ENCODE measurements at regions not wholly inside any gene's neighbourhood (a gene's known extent, or its start where the extent isn't known, plus 50 kb on each side); places are given as distances from the start of the nearest gene placed in this dataset.

- no peak for DNase-seq
- H3K36me3 Mint-ChIP-seq (ENCODE audit: insufficient read depth, unreplicated experiment) = no peaks in the 10 kb centered on the region
- H3K4me1 Mint-ChIP-seq (ENCODE audit: low read depth, unreplicated experiment) = no peaks in the 10 kb centered on the region
- peaks cover 32% of the 10 kb centered on the region for H3K27me3 Mint-ChIP-seq (ENCODE audit: unreplicated experiment)
- no peak overlapping the region for H3K4me3 Mint-ChIP-seq (ENCODE audit: low read depth, unreplicated experiment)
- intact Hi-C loops (cut with micrococcal nuclease; ENCODE audit: unreplicated experiment) = no loop called here
- TF ChIP-seq, protein P1, sequence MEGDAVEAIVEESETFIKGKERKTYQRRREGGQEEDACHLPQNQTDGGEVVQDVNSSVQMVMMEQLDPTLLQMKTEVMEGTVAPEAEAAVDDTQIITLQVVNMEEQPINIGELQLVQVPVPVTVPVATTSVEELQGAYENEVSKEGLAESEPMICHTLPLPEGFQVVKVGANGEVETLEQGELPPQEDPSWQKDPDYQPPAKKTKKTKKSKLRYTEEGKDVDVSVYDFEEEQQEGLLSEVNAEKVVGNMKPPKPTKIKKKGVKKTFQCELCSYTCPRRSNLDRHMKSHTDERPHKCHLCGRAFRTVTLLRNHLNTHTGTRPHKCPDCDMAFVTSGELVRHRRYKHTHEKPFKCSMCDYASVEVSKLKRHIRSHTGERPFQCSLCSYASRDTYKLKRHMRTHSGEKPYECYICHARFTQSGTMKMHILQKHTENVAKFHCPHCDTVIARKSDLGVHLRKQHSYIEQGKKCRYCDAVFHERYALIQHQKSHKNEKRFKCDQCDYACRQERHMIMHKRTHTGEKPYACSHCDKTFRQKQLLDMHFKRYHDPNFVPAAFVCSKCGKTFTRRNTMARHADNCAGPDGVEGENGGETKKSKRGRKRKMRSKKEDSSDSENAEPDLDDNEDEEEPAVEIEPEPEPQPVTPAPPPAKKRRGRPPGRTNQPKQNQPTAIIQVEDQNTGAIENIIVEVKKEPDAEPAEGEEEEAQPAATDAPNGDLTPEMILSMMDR (IDR thresholded peaks at IDR 0.05; ENCODE audit: unreplicated experiment) = no peak
- no peak overlapping the region for H3K27ac Mint-ChIP-seq (ENCODE audit: unreplicated experiment)
- CTCF ChIA-PET = no interaction called here
- BruUV-seq (replicated peaks) = no TSS peak
- H3K9me3 Mint-ChIP-seq (ENCODE audit: low read depth, unreplicated experiment) = no peaks in the 10 kb centered on the region
Observed at GRCh38 chr9:126031116-126031515, 283.9 kb downstream of the PBX3 start.

DNA sequence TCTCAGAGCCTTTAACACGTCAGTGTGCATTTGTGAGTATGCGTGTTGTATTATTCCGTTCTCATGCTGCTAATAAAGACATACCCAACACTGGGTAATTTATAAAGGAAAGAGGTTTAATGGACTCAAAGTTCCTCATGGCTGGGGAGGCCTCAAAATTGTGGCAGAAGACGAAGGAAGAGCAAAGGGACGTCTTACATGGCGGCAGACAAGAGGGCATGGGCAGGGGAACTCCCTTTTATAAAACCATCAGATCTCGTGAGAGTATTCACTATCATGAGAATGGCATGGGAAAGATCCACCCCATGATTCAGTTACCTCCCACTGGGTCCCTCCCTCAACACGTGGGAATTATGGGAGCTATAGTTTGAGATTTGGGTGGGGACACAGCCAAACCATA, 285.0 kb downstream of the PBX3 start:
- H3K27ac Mint-ChIP-seq (ENCODE audit: unreplicated experiment) = no peak overlapping the region
- no peaks in the 10 kb centered on the region for H3K4me1 Mint-ChIP-seq (ENCODE audit: low read depth, unreplicated experiment)
- intact Hi-C loops (cut with micrococcal nuclease; ENCODE audit: unreplicated experiment) = no loop called here
- no peak overlapping the region for H3K4me3 Mint-ChIP-seq (ENCODE audit: low read depth, unreplicated experiment)
- DNase-seq = no peak
- H3K9me3 Mint-ChIP-seq (ENCODE audit: low read depth, unreplicated experiment) = no peaks in the 10 kb centered on the region
- TF ChIP-seq, protein P1 (IDR thresholded peaks at IDR 0.05; ENCODE audit: unreplicated experiment) = no peak
- no TSS peak for BruUV-seq (replicated peaks)
- H3K27me3 Mint-ChIP-seq (ENCODE audit: unreplicated experiment) = peaks cover 32% of the 10 kb centered on the region
- no peaks in the 10 kb centered on the region for H3K36me3 Mint-ChIP-seq (ENCODE audit: insufficient read depth, unreplicated experiment)
- CTCF ChIA-PET = no interaction called here

GRCh38 chr9:126033318-126033717, 286.1 kb downstream of the PBX3 start:
- H3K9me3 Mint-ChIP-seq (ENCODE audit: low read depth, unreplicated experiment) = no peaks in the 10 kb centered on the region
- intact Hi-C loops (cut with micrococcal nuclease; ENCODE audit: unreplicated experiment) = no loop called here
- TF ChIP-seq, protein P1 (IDR thresholded peaks at IDR 0.05; ENCODE audit: unreplicated experiment) = no peak
- BruUV-seq (replicated peaks) = no TSS peak
- CTCF ChIA-PET = no interaction called here
- peaks cover 34% of the 10 kb centered on the region for H3K27me3 Mint-ChIP-seq (ENCODE audit: unreplicated experiment)
- H3K27ac Mint-ChIP-seq (ENCODE audit: unreplicated experiment) = no peak overlapping the region
- no peaks in the 10 kb centered on the region for H3K36me3 Mint-ChIP-seq (ENCODE audit: insufficient read depth, unreplicated experiment)
- DNase-seq = no peak
- H3K4me1 Mint-ChIP-seq (ENCODE audit: low read depth, unreplicated experiment) = no peaks in the 10 kb centered on the region
- H3K4me3 Mint-ChIP-seq (ENCODE audit: low read depth, unreplicated experiment) = no peak overlapping the region

DNA sequence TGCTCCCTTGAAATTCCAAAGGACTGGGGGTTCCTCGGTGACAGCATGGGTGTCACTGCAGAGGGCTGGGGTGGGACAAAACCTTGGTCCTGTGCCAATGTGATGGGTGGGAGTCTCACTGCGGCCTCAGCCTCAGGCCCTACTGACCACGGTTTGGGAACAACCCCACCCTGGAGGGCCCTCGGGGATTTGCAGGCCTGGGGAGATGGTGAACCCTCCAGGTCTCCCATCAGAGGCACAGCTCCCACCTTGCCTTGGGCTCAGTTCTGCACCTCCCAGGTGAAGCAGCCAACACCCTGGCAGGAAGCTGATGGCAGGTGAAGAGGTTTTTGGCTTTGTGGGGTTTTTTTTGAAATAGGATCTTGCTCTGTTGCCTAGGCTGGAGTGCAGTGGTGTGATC, 286.8 kb downstream of the PBX3 start:
- no peaks in the 10 kb centered on the region for H3K4me1 Mint-ChIP-seq (ENCODE audit: low read depth, unreplicated experiment)
- CTCF ChIA-PET = no interaction called here
- TF ChIP-seq, protein P1 (IDR thresholded peaks at IDR 0.05; ENCODE audit: unreplicated experiment) = no peak
- no peak overlapping the region for H3K27ac Mint-ChIP-seq (ENCODE audit: unreplicated experiment)
- DNase-seq = no peak
- no peaks in the 10 kb centered on the region for H3K36me3 Mint-ChIP-seq (ENCODE audit: insufficient read depth, unreplicated experiment)
- no peak overlapping the region for H3K4me3 Mint-ChIP-seq (ENCODE audit: low read depth, unreplicated experiment)
- H3K27me3 Mint-ChIP-seq (ENCODE audit: unreplicated experiment) = peaks cover 40% of the 10 kb centered on the region
- H3K9me3 Mint-ChIP-seq (ENCODE audit: low read depth, unreplicated experiment) = no peaks in the 10 kb centered on the region
- BruUV-seq (replicated peaks) = no TSS peak
- intact Hi-C loops (cut with micrococcal nuclease; ENCODE audit: unreplicated experiment) = no loop called here

DNA sequence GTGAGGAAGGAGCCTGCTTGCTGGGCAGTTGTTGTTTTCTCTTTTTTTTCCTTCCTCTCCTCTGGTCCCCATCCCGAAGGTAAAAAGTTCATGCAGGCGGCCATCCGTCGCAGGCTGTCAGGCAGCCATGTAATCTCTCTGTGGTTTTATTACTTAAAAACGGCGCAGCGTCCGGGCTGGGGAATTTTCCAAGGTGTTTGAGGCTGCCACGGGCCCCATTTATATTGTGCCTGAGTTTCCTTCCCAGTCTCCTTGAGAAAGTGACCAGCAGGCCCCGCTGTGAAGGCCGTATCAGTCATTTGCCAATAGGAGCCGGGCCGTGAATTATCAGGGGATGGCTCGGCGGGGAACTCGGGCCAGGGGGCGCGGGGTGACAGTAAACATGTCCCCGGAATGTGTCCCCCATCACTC, 289.7 kb downstream of the PBX3 start:
- H3K27me3 Mint-ChIP-seq (ENCODE audit: unreplicated experiment) = peaks cover 61% of the 10 kb centered on the region
- CTCF ChIA-PET = no interaction called here
- no peak for DNase-seq
- TF ChIP-seq, protein P1 (IDR thresholded peaks at IDR 0.05; ENCODE audit: unreplicated experiment) = no peak
- H3K4me3 Mint-ChIP-seq (ENCODE audit: low read depth, unreplicated experiment) = no peak overlapping the region
- no TSS peak for BruUV-seq (replicated peaks)
- H3K9me3 Mint-ChIP-seq (ENCODE audit: low read depth, unreplicated experiment) = no peaks in the 10 kb centered on the region
- H3K27ac Mint-ChIP-seq (ENCODE audit: unreplicated experiment) = no peak overlapping the region
- intact Hi-C loops (cut with micrococcal nuclease; ENCODE audit: unreplicated experiment) = no loop called here
- no peaks in the 10 kb centered on the region for H3K4me1 Mint-ChIP-seq (ENCODE audit: low read depth, unreplicated experiment)
- H3K36me3 Mint-ChIP-seq (ENCODE audit: insufficient read depth, unreplicated experiment) = no peaks in the 10 kb centered on the region
